Nephron progenitor cell (in vitro differentiated cells): ENCODE measurements at regions not wholly inside any gene's neighbourhood (a gene's known extent, or its start where the extent isn't known, plus 50 kb on each side); places are given as distances from the start of the nearest gene placed in this dataset.
"Not testable (repeated sequence)": the region's sequence is repeated elsewhere in the genome, so short reads cannot be mapped to it uniquely, and the experiment has no call there.

ENCODE experiments used
- DNase-seq: peaks from one replicate; pipeline ENCODE4 v3.0.0; 2021
- H3K27ac Mint-ChIP-seq: 2 replicates; pipeline ENCODE4 v1.8.0; 2021; ENCODE audit warnings: mild to moderate bottlenecking, moderate library complexity, mixed read lengths
- H3K27me3 Mint-ChIP-seq: 2 replicates; pipeline ENCODE4 v1.8.0; 2021; ENCODE audit warnings: mild to moderate bottlenecking, low read depth, mixed read lengths; ENCODE audit not compliant: poor library complexity
- H3K36me3 Mint-ChIP-seq: 2 replicates; pipeline ENCODE4 v1.8.0; 2021; ENCODE audit warnings: low read depth, mixed read lengths
- H3K4me1 Mint-ChIP-seq: 2 replicates; pipeline ENCODE4 v1.8.0; 2021; ENCODE audit warnings: mixed read lengths
- H3K4me3 Mint-ChIP-seq: 2 replicates; pipeline ENCODE4 v1.8.0; 2021; ENCODE audit warnings: mild to moderate bottlenecking, moderate library complexity, mixed read lengths
- H3K9me3 Mint-ChIP-seq: 2 replicates; pipeline ENCODE4 v1.8.0; 2021; ENCODE audit warnings: mild to moderate bottlenecking, moderate library complexity, mixed read lengths
- TF ChIP-seq, protein P1 (sequence below): fragments of 200-600 bp; sonication (generic); IDR thresholded peaks from 2 replicates; pipeline ENCODE4 v1.5.0; 2021; ENCODE audit warnings: antibody characterized with exemption

DNA sequence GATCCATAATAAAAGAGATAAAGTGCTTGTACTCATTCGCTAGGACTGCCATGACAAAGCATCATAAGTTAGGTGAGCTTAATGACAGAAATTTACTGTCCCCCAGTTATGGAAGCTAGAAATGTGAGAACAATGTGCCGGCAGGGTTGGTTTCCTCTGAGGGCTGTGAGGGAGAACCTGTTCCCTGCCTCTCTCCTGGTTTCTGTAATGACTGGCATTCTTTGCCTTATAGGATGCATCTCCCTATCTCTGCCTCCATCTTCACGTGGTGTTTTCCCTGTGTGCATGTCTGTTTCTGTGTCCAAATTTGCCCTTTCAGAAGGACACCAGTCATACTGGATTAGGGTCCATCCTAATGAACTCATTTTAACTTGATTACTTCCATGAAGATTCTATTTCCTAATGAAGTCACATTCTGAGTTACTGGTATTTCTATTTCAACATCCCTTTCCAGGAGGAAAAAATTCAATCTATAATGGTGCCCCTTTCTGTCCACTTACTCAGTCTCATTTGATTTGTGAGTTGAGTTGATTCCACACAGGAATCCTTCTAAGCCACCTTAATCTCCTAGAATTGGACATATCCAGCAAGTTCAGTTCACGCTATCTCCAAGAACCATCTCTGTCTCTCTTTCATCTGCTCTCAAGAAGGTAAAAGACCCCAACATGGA is 71.2 kb upstream of the LIPC start:
- TF ChIP-seq, protein P1, sequence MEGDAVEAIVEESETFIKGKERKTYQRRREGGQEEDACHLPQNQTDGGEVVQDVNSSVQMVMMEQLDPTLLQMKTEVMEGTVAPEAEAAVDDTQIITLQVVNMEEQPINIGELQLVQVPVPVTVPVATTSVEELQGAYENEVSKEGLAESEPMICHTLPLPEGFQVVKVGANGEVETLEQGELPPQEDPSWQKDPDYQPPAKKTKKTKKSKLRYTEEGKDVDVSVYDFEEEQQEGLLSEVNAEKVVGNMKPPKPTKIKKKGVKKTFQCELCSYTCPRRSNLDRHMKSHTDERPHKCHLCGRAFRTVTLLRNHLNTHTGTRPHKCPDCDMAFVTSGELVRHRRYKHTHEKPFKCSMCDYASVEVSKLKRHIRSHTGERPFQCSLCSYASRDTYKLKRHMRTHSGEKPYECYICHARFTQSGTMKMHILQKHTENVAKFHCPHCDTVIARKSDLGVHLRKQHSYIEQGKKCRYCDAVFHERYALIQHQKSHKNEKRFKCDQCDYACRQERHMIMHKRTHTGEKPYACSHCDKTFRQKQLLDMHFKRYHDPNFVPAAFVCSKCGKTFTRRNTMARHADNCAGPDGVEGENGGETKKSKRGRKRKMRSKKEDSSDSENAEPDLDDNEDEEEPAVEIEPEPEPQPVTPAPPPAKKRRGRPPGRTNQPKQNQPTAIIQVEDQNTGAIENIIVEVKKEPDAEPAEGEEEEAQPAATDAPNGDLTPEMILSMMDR, result no peak
- Mint-ChIP-seq H3K4me1 (peaks cover 67% of the 10 kb centered on the region), H3K27me3 (peaks cover 6% of the 10 kb centered on the region), H3K36me3 (peaks cover 17% of the 10 kb centered on the region), H3K9me3 (peaks cover 24% of the 10 kb centered on the region), H3K4me3 (no peak overlapping the region), H3K27ac (no peak overlapping the region)
- no peak for DNase-seq

DNA sequence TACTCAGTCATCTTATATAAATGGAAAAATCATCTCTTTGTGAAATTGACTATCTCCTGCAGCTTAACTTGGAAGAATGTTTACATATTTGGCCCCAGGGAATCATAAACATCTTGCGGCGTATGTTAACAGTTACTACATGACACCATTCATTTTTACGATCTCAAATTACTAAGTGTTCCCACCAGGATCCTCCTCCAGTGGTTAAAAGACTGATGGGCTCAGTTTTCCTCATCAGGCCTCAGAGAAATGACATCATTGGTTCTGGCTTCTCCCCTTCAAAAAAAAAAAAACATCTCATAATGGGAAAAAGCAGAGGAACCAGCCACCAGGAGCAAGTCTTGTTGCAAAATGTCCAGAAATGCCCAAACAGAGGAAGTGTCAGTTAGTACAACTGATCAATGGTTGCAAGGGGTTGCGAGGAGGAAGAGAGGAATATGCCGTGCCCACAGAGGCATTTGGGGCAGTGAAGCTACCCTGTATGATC is 70.5 kb upstream of the LIPC start:
- TF ChIP-seq, protein P1, result no peak
- Mint-ChIP-seq H3K4me1 (peaks cover 59% of the 10 kb centered on the region), H3K9me3 (peaks cover 32% of the 10 kb centered on the region), H3K36me3 (peaks cover 21% of the 10 kb centered on the region), H3K27me3 (peaks cover 6% of the 10 kb centered on the region), H3K27ac (no peak overlapping the region), H3K4me3 (no peak overlapping the region)
- no peak for DNase-seq

DNA sequence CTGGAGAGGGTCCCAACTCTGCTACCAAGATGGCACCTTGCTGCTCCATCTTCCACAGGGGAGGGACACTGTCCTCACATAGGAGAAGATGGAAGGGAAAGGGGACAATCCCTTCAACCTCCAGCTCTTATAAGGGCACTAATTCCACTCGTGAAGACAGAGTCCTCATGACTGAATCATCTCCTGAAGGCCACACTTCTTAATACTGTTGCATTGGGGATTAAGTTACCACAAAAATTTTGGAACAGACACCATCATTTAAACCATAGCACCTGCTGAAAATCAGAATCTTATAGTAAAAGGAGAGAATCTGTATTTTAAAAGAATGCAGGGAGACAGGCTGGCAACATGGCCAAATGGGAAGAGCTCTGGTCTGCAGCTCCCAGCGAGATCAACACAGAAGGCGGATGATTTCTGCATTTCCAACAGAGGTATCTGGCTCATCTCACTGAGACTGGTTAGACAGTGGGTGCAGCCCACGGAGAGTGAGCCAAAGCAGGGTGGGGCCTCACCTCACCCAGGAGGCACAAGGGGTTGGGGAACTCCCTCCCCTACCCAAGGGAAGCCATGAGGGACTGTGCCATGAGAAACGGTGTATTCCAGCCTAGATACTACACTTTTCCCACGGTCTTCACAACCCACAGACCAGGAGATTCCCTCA is 69.4 kb upstream of the LIPC start:
- Mint-ChIP-seq H3K4me1 (peaks cover 49% of the 10 kb centered on the region), H3K9me3 (peaks cover 43% of the 10 kb centered on the region), H3K4me3 (no peak overlapping the region), H3K27ac (no peak overlapping the region), H3K27me3 (peaks cover 3% of the 10 kb centered on the region), H3K36me3 (peaks cover 21% of the 10 kb centered on the region)
- TF ChIP-seq, protein P1, result no peak
- DNase-seq, result no peak

DNA sequence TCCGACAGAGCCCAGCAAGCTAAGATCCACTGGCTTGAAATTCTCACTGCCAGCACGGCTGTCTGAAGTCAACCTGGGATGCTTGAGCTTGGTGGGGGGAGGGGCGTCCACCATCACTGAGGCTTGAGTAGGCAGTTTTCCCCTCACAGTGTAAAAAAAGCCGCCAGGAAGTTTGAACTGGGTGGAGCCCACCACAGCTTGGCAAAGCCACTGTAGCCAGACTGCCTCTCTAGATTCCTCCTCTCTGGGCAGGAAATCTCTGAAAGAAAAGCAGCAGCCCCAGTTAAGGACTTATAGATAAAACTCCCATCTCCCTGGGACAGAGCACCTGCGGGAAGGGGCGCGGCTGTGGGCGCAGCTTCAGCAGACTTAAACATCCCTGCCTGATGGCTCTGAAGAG is 68.7 kb upstream of the LIPC start:
- Mint-ChIP-seq H3K36me3 (peaks cover 21% of the 10 kb centered on the region), H3K9me3 (peaks cover 49% of the 10 kb centered on the region), H3K4me1 (peaks cover 41% of the 10 kb centered on the region)
- not testable (repeated sequence) for H3K27ac Mint-ChIP-seq, DNase-seq, H3K27me3 Mint-ChIP-seq, H3K4me3 Mint-ChIP-seq

DNA sequence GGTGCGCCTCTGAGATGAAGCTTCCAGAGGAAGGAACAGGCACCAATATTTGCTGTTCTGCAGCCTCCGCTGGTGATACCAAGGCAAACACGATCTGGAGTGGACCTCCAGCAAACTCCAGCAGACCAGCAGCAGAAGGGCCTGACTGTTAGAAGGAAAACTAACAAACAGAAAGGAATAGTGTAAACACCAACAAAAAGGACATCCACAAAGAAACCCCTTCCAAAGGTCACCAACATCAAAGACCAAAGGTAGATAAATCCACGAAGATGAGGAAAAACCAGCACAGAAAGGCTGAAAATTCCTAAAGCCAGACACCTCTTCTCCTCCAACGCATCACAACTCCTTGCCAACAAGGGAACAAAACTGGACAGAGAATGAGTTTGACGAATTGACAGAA is 68.1 kb upstream of the LIPC start:
- not testable (repeated sequence) for H3K27me3 Mint-ChIP-seq, DNase-seq, H3K27ac Mint-ChIP-seq, H3K4me3 Mint-ChIP-seq
- Mint-ChIP-seq H3K9me3 (peaks cover 52% of the 10 kb centered on the region), H3K36me3 (peaks cover 21% of the 10 kb centered on the region), H3K4me1 (peaks cover 39% of the 10 kb centered on the region)

DNA sequence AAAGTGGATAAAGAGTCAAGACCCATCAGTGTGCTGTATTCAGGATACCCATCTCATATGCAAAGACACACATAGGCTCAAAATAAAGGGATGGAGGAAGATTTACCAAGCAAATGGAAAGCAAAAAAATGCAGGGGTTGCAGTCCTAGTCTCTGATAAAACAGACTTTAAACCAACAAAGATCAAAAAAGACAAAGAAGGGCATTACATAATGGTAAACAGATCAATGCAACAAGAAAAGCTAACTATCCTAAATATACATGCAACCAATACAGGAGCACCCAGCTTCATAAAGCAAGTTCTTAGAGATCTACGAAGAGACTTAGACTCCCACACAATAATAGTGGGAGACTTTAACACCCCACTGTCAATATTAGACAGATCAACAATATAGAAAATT is 66.7 kb upstream of the LIPC start:
- not testable (repeated sequence) for H3K27me3 Mint-ChIP-seq, DNase-seq, H3K27ac Mint-ChIP-seq, H3K4me3 Mint-ChIP-seq
- Mint-ChIP-seq H3K4me1 (peaks cover 36% of the 10 kb centered on the region), H3K9me3 (peaks cover 63% of the 10 kb centered on the region), H3K36me3 (peaks cover 21% of the 10 kb centered on the region)

DNA sequence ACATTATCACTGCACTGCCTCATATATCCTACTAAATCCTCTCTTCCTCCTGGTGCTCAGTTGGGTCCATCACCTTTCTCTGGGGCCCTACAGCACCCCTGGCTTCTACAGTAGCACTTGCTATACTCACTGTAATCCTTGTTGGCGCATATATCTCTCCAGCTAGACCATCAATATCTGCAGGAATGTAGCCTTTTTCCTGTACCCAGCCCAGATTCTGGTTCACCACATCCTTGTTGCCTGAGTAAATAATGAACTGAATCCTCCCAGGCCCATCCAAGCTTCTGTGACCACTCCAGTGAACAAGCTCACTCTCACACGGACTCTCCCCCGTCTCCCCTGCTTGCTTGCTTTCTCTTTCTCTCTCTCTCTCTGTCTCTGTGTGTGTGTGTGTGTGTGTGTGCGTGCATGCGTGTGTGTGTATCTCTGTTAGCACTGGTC is 62.5 kb upstream of the LIPC start:
- no peak for DNase-seq
- H3K27me3 Mint-ChIP-seq, result peaks cover 3% of the 10 kb centered on the region
- H3K4me1 Mint-ChIP-seq, result peaks cover 19% of the 10 kb centered on the region
- no peak overlapping the region for H3K4me3 Mint-ChIP-seq
- peaks cover 23% of the 10 kb centered on the region for H3K36me3 Mint-ChIP-seq
- TF ChIP-seq, protein P1, result no peak
- H3K27ac Mint-ChIP-seq, result peak overlapping the region; percentile 16
- H3K9me3 Mint-ChIP-seq, result peaks cover 81% of the 10 kb centered on the region
